ENCODE measurements at regions not wholly inside any gene's neighbourhood (a gene's known extent, or its start where the extent isn't known, plus 50 kb on each side); places are given as distances from the start of the nearest gene placed in this dataset.

DNA sequence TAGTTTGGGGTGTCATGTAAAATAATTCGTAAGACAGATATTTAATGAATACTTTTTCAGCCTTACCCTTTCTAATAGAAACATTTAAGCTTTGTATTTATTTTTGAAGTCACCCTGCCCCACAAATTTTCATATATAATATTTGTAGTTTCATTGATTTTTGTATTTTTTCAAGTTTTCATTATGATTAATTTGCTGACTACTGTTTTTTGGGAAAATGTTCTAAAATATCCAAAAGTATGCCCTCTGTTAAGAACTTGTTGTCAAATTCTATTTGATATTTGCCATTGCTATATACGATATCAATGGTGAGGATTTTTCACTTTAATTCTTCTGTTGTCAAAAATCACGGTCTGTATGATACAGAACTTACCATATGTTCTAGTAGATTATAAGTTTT lies 793.9 kb upstream of the CITED2 start:
- TF ChIP-seq POLR2A (IDR thresholded peaks at IDR 0.05) (no peak), POLR2AphosphoS5 (IDR thresholded peaks at IDR 0.05) (no peak)
- TF ChIP-seq, protein P1, sequence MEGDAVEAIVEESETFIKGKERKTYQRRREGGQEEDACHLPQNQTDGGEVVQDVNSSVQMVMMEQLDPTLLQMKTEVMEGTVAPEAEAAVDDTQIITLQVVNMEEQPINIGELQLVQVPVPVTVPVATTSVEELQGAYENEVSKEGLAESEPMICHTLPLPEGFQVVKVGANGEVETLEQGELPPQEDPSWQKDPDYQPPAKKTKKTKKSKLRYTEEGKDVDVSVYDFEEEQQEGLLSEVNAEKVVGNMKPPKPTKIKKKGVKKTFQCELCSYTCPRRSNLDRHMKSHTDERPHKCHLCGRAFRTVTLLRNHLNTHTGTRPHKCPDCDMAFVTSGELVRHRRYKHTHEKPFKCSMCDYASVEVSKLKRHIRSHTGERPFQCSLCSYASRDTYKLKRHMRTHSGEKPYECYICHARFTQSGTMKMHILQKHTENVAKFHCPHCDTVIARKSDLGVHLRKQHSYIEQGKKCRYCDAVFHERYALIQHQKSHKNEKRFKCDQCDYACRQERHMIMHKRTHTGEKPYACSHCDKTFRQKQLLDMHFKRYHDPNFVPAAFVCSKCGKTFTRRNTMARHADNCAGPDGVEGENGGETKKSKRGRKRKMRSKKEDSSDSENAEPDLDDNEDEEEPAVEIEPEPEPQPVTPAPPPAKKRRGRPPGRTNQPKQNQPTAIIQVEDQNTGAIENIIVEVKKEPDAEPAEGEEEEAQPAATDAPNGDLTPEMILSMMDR (IDR thresholded peaks at IDR 0.05), result no peak
